ELR (cell line): ENCODE measurements at regions not wholly inside any gene's neighbourhood (a gene's known extent, or its start where the extent isn't known, plus 50 kb on each side); places are given as distances from the start of the nearest gene placed in this dataset.
"Not testable (repeated sequence)": the region's sequence is repeated elsewhere in the genome, so short reads cannot be mapped to it uniquely, and the experiment has no call there.

Source experiments
- DNase-seq: peaks from one replicate; pipeline ENCODE4 v3.0.0-alpha.2; 2015; ENCODE audit warnings: low read depth

- DNase-seq: no peak
Measured at GRCh38 chr2:44051593-44052347, 56.0 kb upstream of the LRPPRC start.

- DNase-seq: no peak
Measured at GRCh38 chr2:44052584-44052983, 56.8 kb upstream of the LRPPRC start.

- DNase-seq: no peak
Measured at GRCh38 chr2:44053052-44053451, 57.3 kb upstream of the LRPPRC start.

GRCh38 chr2:44053456-44053855 lies 57.7 kb upstream of the LRPPRC start:
- no peak for DNase-seq

GRCh38 chr2:44055229-44055628 lies 59.4 kb upstream of the LRPPRC start:
- DNase-seq: no peak

GRCh38 chr2:44055664-44056063 lies 59.9 kb upstream of the LRPPRC start:
- no peak for DNase-seq

GRCh38 chr2:44056947-44057346 lies 61.2 kb upstream of the LRPPRC start:
- no peak for DNase-seq

- not testable (repeated sequence) for DNase-seq
Measured at GRCh38 chr2:44060286-44060685, 64.5 kb upstream of the LRPPRC start.

- no peak for DNase-seq
Measured at GRCh38 chr2:44060990-44061389, 65.2 kb upstream of the LRPPRC start.

GRCh38 chr2:44061469-44061868 lies 65.7 kb upstream of the LRPPRC start:
- no peak for DNase-seq

GRCh38 chr2:44061876-44062275 lies 66.1 kb upstream of the LRPPRC start:
- DNase-seq: no peak

GRCh38 chr2:44063033-44063432 lies 67.2 kb upstream of the LRPPRC start:
- DNase-seq: no peak

- DNase-seq: not testable (repeated sequence)
Measured at GRCh38 chr2:44064281-44064680, 68.5 kb upstream of the LRPPRC start.

GRCh38 chr2:44067012-44067790 lies 71.4 kb upstream of the LRPPRC start:
- not testable (repeated sequence) for DNase-seq

GRCh38 chr2:44067791-44068181 lies 72.0 kb upstream of the LRPPRC start:
- not testable (repeated sequence) for DNase-seq

- no peak for DNase-seq
Measured at GRCh38 chr2:44071454-44072046, 75.8 kb upstream of the LRPPRC start.

- not testable (repeated sequence) for DNase-seq
Measured at GRCh38 chr2:44073667-44074066, 77.9 kb upstream of the LRPPRC start.

- DNase-seq: not testable (repeated sequence)
Measured at GRCh38 chr2:44074795-44075194, 79.0 kb upstream of the LRPPRC start.

GRCh38 chr2:44075541-44075940 lies 79.8 kb upstream of the LRPPRC start:
- no peak for DNase-seq

GRCh38 chr2:44077942-44078511 lies 82.2 kb upstream of the LRPPRC start:
- no peak for DNase-seq

- no peak for DNase-seq
Measured at GRCh38 chr2:44079686-44080085, 83.9 kb upstream of the LRPPRC start.

GRCh38 chr2:44083054-44083453 lies 85.6 kb upstream of the PPM1B start:
- no peak for DNase-seq

GRCh38 chr2:44084850-44085249 lies 83.8 kb upstream of the PPM1B start:
- DNase-seq: no peak
